ENCODE measurements at regions not wholly inside any gene's neighbourhood (a gene's known extent, or its start where the extent isn't known, plus 50 kb on each side); places are given as distances from the start of the nearest gene placed in this dataset.
A peak's percentile ranks its signal among the peaks of the same experiment; 100 is the strongest.

DNA sequence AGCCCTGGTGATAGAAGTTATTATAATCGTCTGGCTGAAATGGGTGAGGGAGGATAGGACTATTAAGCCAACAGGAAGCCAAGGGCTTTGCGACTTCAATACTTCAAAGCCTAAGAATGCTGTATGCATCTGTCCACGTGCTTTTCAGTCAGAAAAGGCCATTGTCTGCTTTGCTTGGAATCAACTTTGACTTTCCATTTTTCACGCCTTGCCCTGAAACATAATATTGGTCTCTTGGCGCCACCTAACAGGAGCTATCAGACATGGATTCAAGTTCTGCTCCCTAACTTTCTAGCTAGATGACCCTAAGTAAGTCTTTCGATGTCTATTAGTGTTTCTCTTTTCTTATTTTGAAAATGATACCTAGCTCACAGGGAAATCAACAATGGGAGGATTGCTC, 572.6 kb downstream of the TLR4 start:
- H3K79me2 ChIP-seq (ENCODE audit: insufficient read depth, low read length): no peaks in the 10 kb centered on the region
- H3K4me2 ChIP-seq (ENCODE audit: insufficient read depth, insufficient read length, low read length): no peak overlapping the region
- peak; percentile 29; the same call in 2 of the 3 replicates for TF ChIP-seq CTCF (conservative IDR thresholded peaks at IDR 0.05)
- no peak overlapping the region for H4K8ac ChIP-seq (replicated peaks; ENCODE audit: insufficient read length, low read depth, low read length)
- no peaks in the 10 kb centered on the region for H3K9me3 Mint-ChIP-seq
- H3K14ac ChIP-seq (ENCODE audit: insufficient read depth, low read length): no peak overlapping the region
- H3K79me1 ChIP-seq (ENCODE audit: insufficient read depth, low read depth, low read length, poor library complexity, severe bottlenecking): no peaks in the 10 kb centered on the region
- H3K27ac Mint-ChIP-seq: no peak overlapping the region
- H3K27me3 Mint-ChIP-seq (ENCODE audit: low read depth): no peaks in the 10 kb centered on the region; the same call in 1 of the 2 replicates
- H2AK5ac ChIP-seq (ENCODE audit: insufficient read length, low read length): no peak overlapping the region
- no peak overlapping the region for H2AFZ ChIP-seq (ENCODE audit: low read length)
- no peak overlapping the region for H3K56ac ChIP-seq (ENCODE audit: insufficient read length, low read depth, low read length)
- H3K4ac ChIP-seq (ENCODE audit: low read depth, low read length): no peak overlapping the region
- no peak overlapping the region for H2BK120ac ChIP-seq (ENCODE audit: low read depth, low read length, poor library complexity, severe bottlenecking)
- no peak overlapping the region for H4K91ac ChIP-seq (ENCODE audit: insufficient read length, low read depth, low read length)
- no peak overlapping the region for H2BK15ac ChIP-seq (ENCODE audit: low read depth, low read length)
- no peak overlapping the region for H2BK5ac ChIP-seq (ENCODE audit: insufficient read length, low read length)
- H3K27ac ChIP-seq (ENCODE audit: insufficient read length, low read depth, low read length): no peak overlapping the region
- H3K18ac ChIP-seq (ENCODE audit: insufficient read length, low read depth, low read length): no peak overlapping the region
- H3K4me3 Mint-ChIP-seq: no peak overlapping the region
- H3K9ac ChIP-seq (ENCODE audit: extremely low read depth, insufficient read length, low read length): no peak overlapping the region
- no peaks in the 10 kb centered on the region for H3K23me2 ChIP-seq (ENCODE audit: insufficient read length, low read depth, low read length, poor library complexity, severe bottlenecking)
- no peak for DNase-seq
- H2BK20ac ChIP-seq (ENCODE audit: low read depth, low read length, poor library complexity, severe bottlenecking): no peak overlapping the region
- H4K5ac ChIP-seq (ENCODE audit: insufficient read length, low read depth, low read length): no peak overlapping the region
- H2BK12ac ChIP-seq (ENCODE audit: insufficient read length, low read depth, low read length): no peak overlapping the region
- H3K36me3 Mint-ChIP-seq (ENCODE audit: insufficient read depth in 1 of 3, low read depth in 3 of 3): no peaks in the 10 kb centered on the region
- peaks cover 3 to 4% of the 10 kb centered on the region in 2 experiments for H3K4me1 Mint-ChIP-seq
- no CpG with 5 or more reads among the region's 6 CpGs for WGBS (ENCODE audit: extremely low coverage, insufficient read length, low lambda C conversion rate)
- H3K27me3 ChIP-seq (ENCODE audit: insufficient read depth, low read length): no peaks in the 10 kb centered on the region
- no peaks in the 10 kb centered on the region for H3K4me1 ChIP-seq (ENCODE audit: insufficient read depth, low read length)
- H3T11ph ChIP-seq (ENCODE audit: low read length): no peak overlapping the region
- no peaks in the 10 kb centered on the region for H3K9me3 ChIP-seq (ENCODE audit: control insufficient read depth, low read depth, low read length)
- no peak overlapping the region for H3K23ac ChIP-seq (ENCODE audit: insufficient read length, low read depth, low read length)
- H4K20me1 ChIP-seq (ENCODE audit: control insufficient read depth, insufficient read depth, insufficient read length): no peaks in the 10 kb centered on the region

Data from H9 (cell line).